ENCODE measurements at regions not wholly inside any gene's neighbourhood (a gene's known extent, or its start where the extent isn't known, plus 50 kb on each side); places are given as distances from the start of the nearest gene placed in this dataset.

GRCh38 chr5:33268374-33268773, 172.4 kb upstream of the TARS1 start (continued):
- TF ChIP-seq IRF1 (CRISPR knock-in tag; IDR thresholded peaks at IDR 0.05; ENCODE audit: borderline replicate concordance) (no peak), NCOA2 (IDR thresholded peaks at IDR 0.05; ENCODE audit: partially characterized antibody in 2 of 2) (no peak), EP300 (IDR thresholded peaks at IDR 0.05; ENCODE audit: low read length) (no peak), NBN (IDR thresholded peaks at IDR 0.05; ENCODE audit: low read depth) (no peak), DPF2 (IDR thresholded peaks at IDR 0.05) (no peak)

- Histone ChIP-seq H3K79me2 (ENCODE audit: control insufficient read depth, insufficient read depth, low read length) (no peaks in the 10 kb centered on the region), H3K9me3 (replicated peaks; ENCODE audit: control insufficient read depth, insufficient read depth, low read depth, low read length) (no peaks in the 10 kb centered on the region), H3K4me3 (no peak overlapping the region), H3K27me3 (ENCODE audit: control insufficient read depth in 2 of 2, insufficient read depth in 2 of 2, low read length in 2 of 2) (no peaks in the 10 kb centered on the region), H3K9ac (ENCODE audit: insufficient read depth in 1 of 2, low read depth in 2 of 2, low read length in 2 of 2) (no peak overlapping the region), H3K9me1 (ENCODE audit: control insufficient read depth, insufficient read depth, low read length) (no peaks in the 10 kb centered on the region), H2AFZ (ENCODE audit: low read depth, low read length) (no peak overlapping the region), H4K20me1 (replicated peaks; ENCODE audit: control insufficient read depth, insufficient read depth, low read length) (no peaks in the 10 kb centered on the region), H3K36me3 (ENCODE audit: control insufficient read depth, insufficient read depth, low read length) (no peaks in the 10 kb centered on the region), H3K4me2 (ENCODE audit: insufficient read depth, low read length) (no peak overlapping the region), H3K27ac (ENCODE audit: extremely low read depth, low read depth, low read length) (no peak overlapping the region), H3K4me1 (replicated peaks in 1 of 2; ENCODE audit: control insufficient read depth in 2 of 2, insufficient read depth in 2 of 2, low read length in 2 of 2) (no peaks in the 10 kb centered on the region)
- 0% methylated on average over 1 of the region's 1 CpG for WGBS (ENCODE audit: insufficient coverage, low coverage, missing lambda C conversion rate)
- BruUV-seq (replicated peaks), result no TSS peak
- CTCF ChIA-PET (ENCODE audit: low intra/inter-chr PET ratio), result no interaction called here
- intact Hi-C loops (cut with micrococcal nuclease) (no loop called here), in situ Hi-C loops (cut with MboI) (no loop called here)
- DNase-seq (ENCODE audit: extremely low read depth in 1 of 4, low spot score in 3 of 4) (no peak), ATAC-seq (no peak), FAIRE-seq (no peak)
- POLR2A ChIA-PET, result interaction anchor here (0.7 kb wide), 1 partner anchor 12 kb away, joined by 3 read pairs; no protein-coding TSS in a partner anchor
- no peak for TF ChIP-seq XRCC4 (IDR thresholded peaks at IDR 0.05; ENCODE audit: extremely low read depth, insufficient read depth, insufficient read length)
- no peak for TF ChIP-seq ZNF124 (CRISPR knock-in tag; IDR thresholded peaks at IDR 0.05)
- no peak for TF ChIP-seq RERE (CRISPR knock-in tag; IDR thresholded peaks at IDR 0.05; ENCODE audit: borderline replicate concordance)
- no peak for TF ChIP-seq NFRKB (IDR thresholded peaks at IDR 0.05; ENCODE audit: low read depth)
- no peak for TF ChIP-seq KAT7 (CRISPR knock-in tag; IDR thresholded peaks at IDR 0.05; ENCODE audit: borderline replicate concordance)
- no peak for TF ChIP-seq ZNF253 (CRISPR knock-in tag; conservative IDR thresholded peaks at IDR 0.05)
- no peak for TF ChIP-seq ZFP1 (CRISPR knock-in tag; IDR thresholded peaks at IDR 0.05)
- TF ChIP-seq NR2F6 (CRISPR knock-in tag; IDR thresholded peaks at IDR 0.05), result no peak
- TF ChIP-seq CTCF (IDR thresholded peaks at IDR 0.05 in 2 of 3, conservative IDR thresholded peaks at IDR 0.05 in 1 of 3; ENCODE audit: insufficient read depth in 2 of 3, low read depth in 1 of 3, low read length in 3 of 3), result no peak
- TF ChIP-seq ZNF766 (CRISPR knock-in tag; conservative IDR thresholded peaks at IDR 0.05), result no peak
Observed at GRCh38 chr5:33270671-33271070, 170.1 kb upstream of the TARS1 start.
